Suprapubic skin (tissue), 4 donors: ENCODE measurements at regions not wholly inside any gene's neighbourhood (a gene's known extent, or its start where the extent isn't known, plus 50 kb on each side); places are given as distances from the start of the nearest gene placed in this dataset.

Experiments
- DNase-seq, 2 donors: peaks; one replicate each; pipeline ENCODE4 v3.0.0-alpha.2; 2019; ENCODE audit warnings: low spot score in 2 of 2
- H3K27ac ChIP-seq: fragments of 200-600 bp; sonication (generic); one replicate; pipeline ENCODE4 v1.5.1; 2019
- H3K27me3 ChIP-seq: fragments of 200-600 bp; sonication (generic); one replicate; pipeline ENCODE4 v1.5.1; 2019
- H3K36me3 ChIP-seq: fragments of 200-600 bp; sonication (generic); one replicate; pipeline ENCODE4 v1.5.1; 2019
- H3K4me1 ChIP-seq: fragments of 200-600 bp; sonication (generic); one replicate; pipeline ENCODE4 v1.5.1; 2019
- H3K4me3 ChIP-seq: fragments of 200-600 bp; sonication (generic); one replicate; pipeline ENCODE4 v1.5.1; 2019; ENCODE audit warnings: mild to moderate bottlenecking
- H3K9me3 ChIP-seq: fragments of 200-600 bp; sonication (generic); one replicate; pipeline ENCODE4 v1.5.1; 2019
- EP300 ChIP-seq: sonication (generic); formaldehyde crosslinking; IDR thresholded peaks from one replicate; pipeline ENCODE4 v1.6.1; 2017; ENCODE audit warnings: antibody characterized with exemption
- POLR2A ChIP-seq, 2 donors: fragments of 450-650 bp; IDR thresholded peaks; one replicate each; pipeline ENCODE4 v1.6.1; 2017; ENCODE audit warnings: antibody characterized with exemption in 2 of 2, mild to moderate bottlenecking in 2 of 2, moderate library complexity in 2 of 2
- POLR2AphosphoS5 ChIP-seq, 3 donors: sonication (generic); formaldehyde crosslinking; IDR thresholded peaks; one replicate each; pipeline ENCODE4 v1.6.1; 2017; ENCODE audit warnings: antibody characterized with exemption in 3 of 3
- WGBS: methylation state at CpG from one replicate; pipeline ENCODE4 v1.1.5; 2018; 5-methylcytosine and 5-hydroxymethylcytosine counted together
- TF ChIP-seq, protein P1 (sequence below), 2 donors: fragments of 200-600 bp in 1 of 2; fragments of 450-650 bp in 1 of 2; sonication (generic) in 1 of 2; IDR thresholded peaks; one replicate each; pipeline ENCODE4 v1.5.1; 2016 to 2019; ENCODE audit warnings: antibody characterized with exemption in 2 of 2, mild to moderate bottlenecking in 1 of 2, moderate library complexity in 1 of 2

DNA sequence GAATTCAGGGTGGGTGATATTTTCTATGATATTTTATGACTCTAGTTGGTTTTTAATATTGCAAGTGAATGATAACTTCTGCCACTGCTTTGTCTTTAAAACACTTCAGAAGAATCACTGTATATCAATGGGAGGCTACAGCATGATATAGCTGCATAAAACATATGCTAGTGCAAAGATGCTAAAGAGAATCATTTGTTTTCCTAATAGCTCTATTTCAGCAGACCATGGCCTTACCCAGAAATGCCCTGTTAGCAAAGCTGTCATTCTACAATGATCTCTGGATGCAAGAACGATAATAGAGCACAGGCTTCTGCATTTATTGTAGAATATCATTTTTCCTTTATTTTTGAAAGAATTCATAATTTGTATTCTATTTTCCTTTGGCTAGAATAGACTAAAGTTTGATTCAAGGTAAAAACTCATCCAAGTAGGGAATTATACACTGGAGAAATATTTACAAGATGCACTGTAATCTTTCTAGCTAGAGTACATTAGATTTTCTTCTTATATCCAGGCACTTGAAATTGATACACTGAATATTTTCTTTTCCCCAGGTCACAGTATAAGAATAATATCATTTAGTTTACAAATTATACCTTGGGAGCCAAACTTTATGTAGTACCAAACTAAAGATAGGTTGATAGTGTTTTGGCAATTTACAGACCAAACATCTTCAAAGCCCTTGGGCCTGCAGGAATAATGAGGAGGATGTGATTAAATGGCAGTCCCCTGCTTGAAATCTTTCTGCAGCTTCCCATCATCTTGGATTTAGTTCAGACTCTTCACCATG is 252.6 kb upstream of the LINC00305 start:
- no peak for TF ChIP-seq POLR2AphosphoS5 (IDR thresholded peaks at IDR 0.05)
- no peak for TF ChIP-seq POLR2A (IDR thresholded peaks at IDR 0.05)
- TF ChIP-seq, protein P1, sequence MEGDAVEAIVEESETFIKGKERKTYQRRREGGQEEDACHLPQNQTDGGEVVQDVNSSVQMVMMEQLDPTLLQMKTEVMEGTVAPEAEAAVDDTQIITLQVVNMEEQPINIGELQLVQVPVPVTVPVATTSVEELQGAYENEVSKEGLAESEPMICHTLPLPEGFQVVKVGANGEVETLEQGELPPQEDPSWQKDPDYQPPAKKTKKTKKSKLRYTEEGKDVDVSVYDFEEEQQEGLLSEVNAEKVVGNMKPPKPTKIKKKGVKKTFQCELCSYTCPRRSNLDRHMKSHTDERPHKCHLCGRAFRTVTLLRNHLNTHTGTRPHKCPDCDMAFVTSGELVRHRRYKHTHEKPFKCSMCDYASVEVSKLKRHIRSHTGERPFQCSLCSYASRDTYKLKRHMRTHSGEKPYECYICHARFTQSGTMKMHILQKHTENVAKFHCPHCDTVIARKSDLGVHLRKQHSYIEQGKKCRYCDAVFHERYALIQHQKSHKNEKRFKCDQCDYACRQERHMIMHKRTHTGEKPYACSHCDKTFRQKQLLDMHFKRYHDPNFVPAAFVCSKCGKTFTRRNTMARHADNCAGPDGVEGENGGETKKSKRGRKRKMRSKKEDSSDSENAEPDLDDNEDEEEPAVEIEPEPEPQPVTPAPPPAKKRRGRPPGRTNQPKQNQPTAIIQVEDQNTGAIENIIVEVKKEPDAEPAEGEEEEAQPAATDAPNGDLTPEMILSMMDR (IDR thresholded peaks at IDR 0.05) = no peak
- TF ChIP-seq EP300 = no peak
- H3K36me3 ChIP-seq = no peaks in the 10 kb centered on the region
- H3K9me3 ChIP-seq = no peaks in the 10 kb centered on the region
- no peak for DNase-seq
- H3K4me1 ChIP-seq = no peaks in the 10 kb centered on the region
- 70% methylated on average over 1 of the region's 1 CpG for WGBS
- H3K27ac ChIP-seq = no peak overlapping the region
- H3K27me3 ChIP-seq = no peaks in the 10 kb centered on the region
- no peak overlapping the region for H3K4me3 ChIP-seq

DNA sequence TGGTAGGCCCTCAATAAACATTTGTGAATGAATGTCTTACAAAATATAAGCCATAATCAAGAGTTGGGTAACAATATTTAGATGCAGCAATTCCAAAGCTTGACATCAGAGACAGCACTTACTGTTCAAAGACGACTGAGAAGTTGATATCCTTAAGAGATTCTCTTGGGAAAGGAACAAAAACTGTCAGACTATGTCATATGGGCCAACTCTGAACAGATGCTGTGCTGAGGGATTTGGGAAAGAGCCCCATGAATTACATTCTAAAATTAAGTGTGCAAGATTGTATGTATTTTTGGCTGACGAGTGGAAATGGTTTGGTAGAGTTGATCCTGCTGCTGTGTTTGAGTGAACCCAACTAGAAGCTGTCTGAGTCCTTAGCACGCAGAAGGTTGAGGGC is 250.7 kb upstream of the LINC00305 start:
- Histone ChIP-seq H3K9me3 (no peaks in the 10 kb centered on the region), H3K27me3 (no peaks in the 10 kb centered on the region), H3K4me1 (no peaks in the 10 kb centered on the region), H3K4me3 (no peak overlapping the region), H3K27ac (no peak overlapping the region), H3K36me3 (no peaks in the 10 kb centered on the region)
- no peak for DNase-seq
- TF ChIP-seq, protein P1 (IDR thresholded peaks at IDR 0.05) = no peak
- no peak for TF ChIP-seq POLR2AphosphoS5 (IDR thresholded peaks at IDR 0.05)
- TF ChIP-seq EP300 = no peak
- no peak for TF ChIP-seq POLR2A (IDR thresholded peaks at IDR 0.05)
- WGBS = 72% methylated on average over 3 of the region's 3 CpGs

DNA sequence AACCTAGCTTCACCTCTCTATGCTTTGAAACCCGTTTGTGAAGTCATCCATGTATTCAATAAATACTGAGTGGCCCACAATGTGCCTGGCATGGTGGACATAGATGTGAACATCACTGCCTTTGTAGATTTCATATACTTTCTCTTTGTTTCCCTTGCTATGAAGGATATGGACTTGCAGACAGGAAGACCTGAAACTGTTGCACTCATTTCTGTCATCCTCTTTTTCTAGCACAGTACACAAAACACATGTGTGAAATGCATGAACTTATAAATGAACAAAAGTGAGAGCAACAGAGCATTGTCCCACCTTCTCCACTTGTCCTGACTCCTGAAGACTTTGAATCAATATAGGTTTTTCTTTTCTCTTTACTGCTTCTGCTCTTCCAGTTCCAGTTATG is 249.4 kb upstream of the LINC00305 start:
- 80% methylated on average over 1 of the region's 1 CpG for WGBS
- TF ChIP-seq, protein P1 (IDR thresholded peaks at IDR 0.05) = no peak
- TF ChIP-seq POLR2A (IDR thresholded peaks at IDR 0.05) (no peak), EP300 (no peak)

DNA sequence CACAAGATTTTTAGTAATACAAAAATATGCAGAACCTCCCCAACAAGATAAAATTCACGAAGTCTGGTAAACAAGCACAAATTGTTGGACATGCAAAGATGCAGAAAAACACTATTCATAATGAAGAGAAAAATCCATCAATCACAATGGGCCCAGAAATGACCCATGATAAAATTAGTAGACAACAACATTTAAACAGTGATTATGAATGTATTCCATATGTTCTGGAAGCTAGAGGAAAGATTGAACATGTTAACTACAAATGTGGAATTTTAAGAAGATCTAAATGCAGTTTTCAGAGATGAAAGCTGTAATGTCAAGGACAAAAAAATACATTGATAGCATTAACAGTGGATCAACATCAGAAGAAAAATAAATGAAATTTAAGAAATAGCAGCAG is 243.3 kb upstream of the LINC00305 start:
- no peaks in the 10 kb centered on the region for H3K9me3 ChIP-seq
- 17% methylated on average over 1 of the region's 1 CpG for WGBS
- TF ChIP-seq POLR2A (IDR thresholded peaks at IDR 0.05) (no peak), POLR2AphosphoS5 (IDR thresholded peaks at IDR 0.05) (no peak), EP300 (no peak)
- TF ChIP-seq, protein P1 (IDR thresholded peaks at IDR 0.05) = no peak
- no peaks in the 10 kb centered on the region for H3K4me1 ChIP-seq
- no peak overlapping the region for H3K27ac ChIP-seq
- no peak for DNase-seq
- no peak overlapping the region for H3K4me3 ChIP-seq
- no peaks in the 10 kb centered on the region for H3K27me3 ChIP-seq
- no peaks in the 10 kb centered on the region for H3K36me3 ChIP-seq

More for the DNA sequence above, 249.4 kb upstream of the LINC00305 start:
- H3K27me3 ChIP-seq = no peaks in the 10 kb centered on the region
- H3K36me3 ChIP-seq = no peaks in the 10 kb centered on the region
- no peaks in the 10 kb centered on the region for H3K4me1 ChIP-seq
- no peak overlapping the region for H3K27ac ChIP-seq
- H3K9me3 ChIP-seq = no peaks in the 10 kb centered on the region
- DNase-seq = no peak
- no peak overlapping the region for H3K4me3 ChIP-seq

DNA sequence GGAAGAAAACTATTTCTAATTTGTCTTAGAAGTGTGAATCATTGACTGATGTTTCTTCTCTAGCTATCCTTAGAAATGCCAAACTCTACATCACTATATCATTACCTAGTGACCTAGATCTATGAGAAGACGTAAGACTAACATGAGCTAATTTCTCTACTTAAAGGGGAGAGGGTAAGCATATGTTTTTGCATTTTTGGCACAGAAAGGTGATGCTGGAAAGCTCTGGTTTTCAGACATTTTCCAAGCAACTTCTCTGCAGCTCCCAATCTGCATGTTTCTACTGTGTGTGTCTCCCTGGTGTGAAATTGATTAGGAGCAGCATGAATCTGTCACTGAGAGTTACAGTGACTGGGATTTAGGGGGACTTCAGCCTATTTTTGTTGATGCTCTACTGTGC is 235.2 kb upstream of the LINC00305 start:
- Histone ChIP-seq H3K4me3 (no peak overlapping the region), H3K36me3 (no peaks in the 10 kb centered on the region), H3K4me1 (no peaks in the 10 kb centered on the region), H3K27ac (no peak overlapping the region), H3K27me3 (no peaks in the 10 kb centered on the region), H3K9me3 (no peaks in the 10 kb centered on the region)
- no peak for TF ChIP-seq EP300
- TF ChIP-seq, protein P1 (IDR thresholded peaks at IDR 0.05) = no peak
- no peak for TF ChIP-seq POLR2A (IDR thresholded peaks at IDR 0.05)
- TF ChIP-seq POLR2AphosphoS5 (IDR thresholded peaks at IDR 0.05) = no peak
- no peak for DNase-seq
- 75% methylated on average over 1 of the region's 1 CpG for WGBS
